DOHH2 (cell line): ENCODE measurements at regions not wholly inside any gene's neighbourhood (a gene's known extent, or its start where the extent isn't known, plus 50 kb on each side); places are given as distances from the start of the nearest gene placed in this dataset.

ENCODE experiments used
- EZH2phosphoT487 ChIP-seq: fragments of 200-600 bp; sonication (generic); IDR thresholded peaks from 2 replicates; pipeline ENCODE4 v1.6.1; 2017; ENCODE audit warnings: borderline replicate concordance, mild to moderate bottlenecking, antibody characterized with exemption, low read length, moderate library complexity, mixed read lengths
- TF ChIP-seq, protein P1 (sequence below): fragments of 200-600 bp; sonication (generic); IDR thresholded peaks from one replicate; pipeline ENCODE4 v1.5.1; 2014; ENCODE audit warnings: antibody characterized with exemption, mild to moderate bottlenecking, low read depth, low read length; ENCODE audit not compliant: poor library complexity, severe bottlenecking

- TF ChIP-seq, protein P1, sequence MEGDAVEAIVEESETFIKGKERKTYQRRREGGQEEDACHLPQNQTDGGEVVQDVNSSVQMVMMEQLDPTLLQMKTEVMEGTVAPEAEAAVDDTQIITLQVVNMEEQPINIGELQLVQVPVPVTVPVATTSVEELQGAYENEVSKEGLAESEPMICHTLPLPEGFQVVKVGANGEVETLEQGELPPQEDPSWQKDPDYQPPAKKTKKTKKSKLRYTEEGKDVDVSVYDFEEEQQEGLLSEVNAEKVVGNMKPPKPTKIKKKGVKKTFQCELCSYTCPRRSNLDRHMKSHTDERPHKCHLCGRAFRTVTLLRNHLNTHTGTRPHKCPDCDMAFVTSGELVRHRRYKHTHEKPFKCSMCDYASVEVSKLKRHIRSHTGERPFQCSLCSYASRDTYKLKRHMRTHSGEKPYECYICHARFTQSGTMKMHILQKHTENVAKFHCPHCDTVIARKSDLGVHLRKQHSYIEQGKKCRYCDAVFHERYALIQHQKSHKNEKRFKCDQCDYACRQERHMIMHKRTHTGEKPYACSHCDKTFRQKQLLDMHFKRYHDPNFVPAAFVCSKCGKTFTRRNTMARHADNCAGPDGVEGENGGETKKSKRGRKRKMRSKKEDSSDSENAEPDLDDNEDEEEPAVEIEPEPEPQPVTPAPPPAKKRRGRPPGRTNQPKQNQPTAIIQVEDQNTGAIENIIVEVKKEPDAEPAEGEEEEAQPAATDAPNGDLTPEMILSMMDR = no peak
- no peak for TF ChIP-seq EZH2phosphoT487
These were observed 483.0 kb upstream of the CCDC196 start for GRCh38 chr14:66003082-66003730.
